GM21723 (cell line): ENCODE measurements at regions not wholly inside any gene's neighbourhood (a gene's known extent, or its start where the extent isn't known, plus 50 kb on each side); places are given as distances from the start of the nearest gene placed in this dataset.

Experiments
- ATAC-seq: cut with Tn5 transposase; IDR thresholded peaks from one replicate; pipeline ENCODE4 v1.9.1; 2021; ENCODE audit warnings: mild to moderate bottlenecking, moderate library complexity; ENCODE audit not compliant: unreplicated experiment

GRCh38 chr17:14910916-14911315 is 354.2 kb downstream of the PMP22 start:
- no peak for ATAC-seq

- ATAC-seq: no peak
Observed at GRCh38 chr17:14904386-14904785, 360.7 kb downstream of the PMP22 start.

DNA sequence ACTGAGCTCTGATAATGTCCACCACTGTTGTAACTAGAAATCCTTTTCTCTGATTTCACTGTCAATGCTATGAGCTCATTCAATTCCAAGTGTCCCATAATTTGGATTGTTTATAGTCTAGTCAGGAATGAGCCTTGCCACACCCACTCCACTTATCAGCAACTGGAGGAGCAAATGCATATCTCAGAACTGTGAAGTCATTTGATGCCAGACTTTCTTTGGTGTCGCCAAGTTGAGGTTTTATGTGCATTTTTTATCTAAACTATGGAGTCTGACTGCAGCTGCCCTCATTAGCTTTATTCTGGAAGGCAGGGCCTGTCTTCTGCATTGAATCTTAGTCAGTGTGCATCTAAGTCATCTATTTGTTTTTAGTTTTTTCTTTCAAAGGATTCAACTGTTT is 361.3 kb downstream of the PMP22 start:
- ATAC-seq: no peak

DNA sequence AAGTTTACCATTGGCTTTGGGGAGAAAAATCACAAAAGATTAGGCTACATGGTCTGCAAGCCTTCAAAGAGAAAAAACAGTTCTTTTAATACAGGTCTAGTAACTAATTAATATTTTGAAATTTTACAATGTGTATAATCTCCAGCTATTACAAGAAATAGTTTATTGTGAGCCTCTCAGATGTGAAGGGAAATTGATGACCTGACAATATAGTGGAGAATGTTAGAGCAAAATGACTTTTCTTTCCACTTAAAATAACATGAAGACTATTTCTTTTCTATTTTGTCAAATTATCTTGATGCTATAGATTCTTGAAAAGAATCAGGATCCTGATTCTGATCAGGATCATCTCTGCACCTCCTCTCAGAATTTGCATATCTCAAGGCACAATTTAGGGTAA is 362.3 kb downstream of the PMP22 start:
- no peak for ATAC-seq

GRCh38 chr17:14902297-14902696 is 362.8 kb downstream of the PMP22 start:
- no peak for ATAC-seq

DNA sequence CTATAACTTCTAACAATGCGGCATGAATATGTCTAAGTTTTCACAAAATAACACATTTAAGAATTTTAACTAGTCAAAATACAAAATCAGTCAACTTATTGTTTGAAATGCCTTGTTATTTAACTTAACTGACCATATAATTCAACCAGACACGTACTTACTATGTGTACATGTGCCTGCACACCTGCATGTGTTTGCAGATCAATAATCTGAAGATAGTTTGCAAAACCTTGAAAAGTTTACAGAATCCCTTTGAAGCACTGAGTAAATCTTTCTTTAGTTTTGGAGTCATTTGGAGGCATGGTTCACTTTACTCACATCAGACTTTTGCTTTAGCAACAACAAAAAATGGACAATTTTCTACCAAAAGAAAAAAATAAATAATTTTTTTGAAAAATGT is 363.8 kb downstream of the PMP22 start:
- no peak for ATAC-seq

- ATAC-seq: no peak
Observed at GRCh38 chr17:14886200-14886739, 378.9 kb downstream of the PMP22 start.

GRCh38 chr17:14882131-14882530 is 383.0 kb downstream of the PMP22 start:
- no peak for ATAC-seq

DNA sequence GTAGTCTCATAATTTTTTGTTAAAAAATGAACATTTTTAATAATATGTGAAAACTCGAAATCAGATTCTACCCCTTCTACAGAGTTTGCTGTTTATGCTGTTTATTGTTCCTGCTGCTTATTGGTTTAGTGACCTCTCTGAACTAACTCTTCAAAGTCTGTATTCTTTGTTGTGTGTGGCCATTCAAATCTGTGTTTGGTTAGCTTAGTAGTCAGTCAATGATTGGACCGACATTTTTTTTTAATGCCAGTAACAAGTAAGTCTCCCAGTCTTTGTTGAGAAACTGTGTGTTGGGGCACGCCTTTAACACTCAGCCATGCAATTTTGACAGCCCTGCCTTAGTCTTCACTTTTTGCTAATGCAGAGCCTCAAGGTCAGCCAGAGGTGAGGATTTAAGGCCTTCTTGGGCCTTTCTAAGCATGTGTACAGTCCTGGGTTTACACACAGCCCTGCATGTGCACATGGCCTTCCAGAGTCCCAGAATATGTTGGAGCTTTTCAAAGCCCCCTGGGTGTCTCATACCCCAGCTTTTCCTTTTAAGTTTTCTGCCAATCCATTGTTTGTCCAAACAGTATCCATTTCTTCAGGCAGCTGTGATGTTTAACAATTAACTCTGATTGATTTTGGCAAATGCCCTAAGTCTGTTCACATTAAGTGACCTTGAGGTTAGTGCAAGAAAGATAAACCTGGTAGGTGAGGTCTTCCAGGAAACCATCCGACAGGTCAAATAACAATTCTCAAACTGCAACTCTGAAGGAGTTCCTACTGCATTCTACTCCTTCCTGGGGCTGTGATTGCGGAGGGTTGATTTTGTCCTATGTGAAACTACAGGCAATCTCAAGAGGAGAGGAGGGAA is 389.3 kb downstream of the PMP22 start:
- ATAC-seq: no peak

GRCh38 chr17:14873996-14874395 is 391.1 kb downstream of the PMP22 start:
- no peak for ATAC-seq

GRCh38 chr17:14873540-14873939 is 391.6 kb downstream of the PMP22 start:
- ATAC-seq: no peak

DNA sequence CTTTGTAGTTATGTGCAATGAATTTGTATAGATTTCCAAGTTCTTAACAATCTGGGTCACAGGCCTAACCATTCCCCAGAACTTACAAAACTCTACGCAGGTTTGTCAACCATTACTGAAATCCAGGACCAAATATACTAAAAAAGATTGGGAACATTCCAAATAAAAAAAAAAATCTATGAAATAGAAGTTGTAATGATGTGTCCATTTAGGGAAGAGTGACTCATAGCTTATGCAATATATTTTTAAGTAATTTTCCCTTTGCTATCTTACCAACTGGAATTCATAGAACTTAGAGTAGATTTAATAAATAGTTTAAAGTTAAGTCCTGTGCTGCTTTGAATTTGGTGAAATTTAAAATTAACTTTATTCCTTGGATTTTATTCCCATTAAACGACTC is 393.2 kb downstream of the PMP22 start:
- no peak for ATAC-seq

GRCh38 chr17:14866266-14866665 is 398.9 kb downstream of the PMP22 start:
- no peak for ATAC-seq

DNA sequence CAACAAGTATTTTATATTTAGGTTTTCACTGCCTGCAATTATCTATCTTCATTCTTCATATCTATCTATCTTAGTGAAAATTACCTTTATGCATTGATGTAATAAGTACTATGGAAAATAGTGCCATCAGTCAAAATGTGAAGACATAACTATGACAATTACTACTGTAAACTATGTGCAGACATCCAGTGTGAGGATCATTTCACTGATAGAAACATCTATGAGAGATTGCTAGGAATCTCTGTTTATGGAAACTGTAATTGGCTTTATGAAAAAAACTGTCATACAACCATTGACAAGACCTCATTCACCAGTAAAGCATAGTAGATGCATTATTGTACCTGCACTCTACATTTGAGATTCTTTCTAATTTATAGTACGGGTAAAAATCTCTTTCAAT is 401.0 kb downstream of the PMP22 start:
- no peak for ATAC-seq

GRCh38 chr17:14859542-14859941 is 405.6 kb downstream of the PMP22 start:
- no peak for ATAC-seq

- ATAC-seq: no peak
Observed at GRCh38 chr17:14856176-14856575, 408.9 kb downstream of the PMP22 start.

DNA sequence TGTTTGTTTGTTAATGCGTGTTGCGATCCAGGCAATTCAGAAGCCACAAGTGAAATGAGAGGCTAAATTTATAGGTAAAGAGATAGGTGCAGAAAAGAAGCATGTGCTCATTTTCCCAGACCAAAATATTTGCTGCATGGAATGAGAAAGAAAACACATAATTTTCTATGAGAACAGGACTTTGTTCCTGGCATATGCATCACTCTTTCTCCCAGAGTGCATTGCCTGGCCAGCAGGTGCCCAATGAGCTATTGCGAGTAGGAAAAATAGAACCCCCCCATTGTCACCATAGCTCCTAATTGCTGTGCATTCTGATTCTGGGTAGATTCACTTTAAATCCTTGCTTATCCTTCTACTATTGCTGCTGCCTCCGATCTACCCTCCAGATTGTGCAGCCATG is 410.4 kb downstream of the PMP22 start:
- no peak for ATAC-seq

- ATAC-seq: no peak
Observed at GRCh38 chr17:14845591-14846281, 419.4 kb downstream of the PMP22 start.

GRCh38 chr17:14843086-14843795 is 421.9 kb downstream of the PMP22 start:
- ATAC-seq: no peak

GRCh38 chr17:14840616-14841231 is 424.4 kb downstream of the PMP22 start:
- ATAC-seq: no peak

GRCh38 chr17:14838567-14838966 is 426.6 kb downstream of the PMP22 start:
- no peak for ATAC-seq
